PFSK-1 (cell line): ENCODE measurements at regions not wholly inside any gene's neighbourhood (a gene's known extent, or its start where the extent isn't known, plus 50 kb on each side); places are given as distances from the start of the nearest gene placed in this dataset.

Experiments used
- FOXP2 ChIP-seq: optimal IDR thresholded peaks from 2 replicates; pipeline ENCODE3; 2011; ENCODE audit warnings: borderline replicate concordance, control low read depth, inconsistent platforms; ENCODE audit not compliant: insufficient read depth; ENCODE audit errors: extremely low read length, extremely low read depth
- POLR2AphosphoS5 ChIP-seq: IDR thresholded peaks from 2 replicates; pipeline ENCODE4 v1.6.1; 2012; ENCODE audit warnings: low read depth, mild to moderate bottlenecking, control low read depth, low read length, moderate library complexity
- REST ChIP-seq, 2 experiments: IDR thresholded peaks; 2 replicates each; pipeline versions ENCODE4 v1.6.1 to v1.8.0; 2011 to 2012; ENCODE audit warnings: low read depth in 2 of 2, low read length in 2 of 2, control low read depth in 1 of 2, inconsistent platforms in 1 of 2, mild to moderate bottlenecking in 1 of 2, moderate library complexity in 1 of 2; ENCODE audit not compliant: insufficient read depth in 1 of 2
- SIN3A ChIP-seq: IDR thresholded peaks from 2 replicates; pipeline ENCODE4 v1.6.1; 2012; ENCODE audit warnings: mild to moderate bottlenecking, low read length, moderate library complexity, borderline replicate concordance; ENCODE audit not compliant: insufficient read depth
- TAF1 ChIP-seq: IDR thresholded peaks from 2 replicates; pipeline ENCODE4 v1.6.1; 2012; ENCODE audit warnings: low read length, control low read depth, borderline replicate concordance; ENCODE audit not compliant: insufficient read depth

GRCh38 chr22:47377926-47378560 is 615.6 kb downstream of the TBC1D22A start:
- TF ChIP-seq REST (IDR thresholded peaks at IDR 0.05; ENCODE audit: insufficient read depth in 1 of 2, low read depth in 2 of 2, low read length in 2 of 2) (no peak), FOXP2 (no peak), TAF1 (no peak), SIN3A (no peak), POLR2AphosphoS5 (no peak)

- no peak for TF ChIP-seq SIN3A
- no peak for TF ChIP-seq FOXP2
- no peak for TF ChIP-seq REST (IDR thresholded peaks at IDR 0.05; ENCODE audit: insufficient read depth in 1 of 2, low read depth in 2 of 2, low read length in 2 of 2)
- TF ChIP-seq POLR2AphosphoS5: no peak
- TF ChIP-seq TAF1: no peak
Measured at GRCh38 chr22:47376901-47377505, 614.6 kb downstream of the TBC1D22A start.

- TF ChIP-seq SIN3A (no peak), FOXP2 (no peak), REST (IDR thresholded peaks at IDR 0.05; ENCODE audit: insufficient read depth in 1 of 2, low read depth in 2 of 2, low read length in 2 of 2) (no peak), TAF1 (no peak), POLR2AphosphoS5 (no peak)
Measured at GRCh38 chr22:47376322-47376700, 613.9 kb downstream of the TBC1D22A start.

GRCh38 chr22:47375621-47376321 is 613.3 kb downstream of the TBC1D22A start:
- TF ChIP-seq SIN3A (no peak), TAF1 (no peak), REST (IDR thresholded peaks at IDR 0.05; ENCODE audit: insufficient read depth in 1 of 2, low read depth in 2 of 2, low read length in 2 of 2) (no peak), POLR2AphosphoS5 (no peak)
